HG03565 (cell line): ENCODE measurements at regions not wholly inside any gene's neighbourhood (a gene's known extent, or its start where the extent isn't known, plus 50 kb on each side); places are given as distances from the start of the nearest gene placed in this dataset.

ENCODE experiments used
- ATAC-seq: cut with Tn5 transposase; IDR thresholded peaks from one replicate; pipeline ENCODE4 v1.9.1; 2021; ENCODE audit warnings: mild to moderate bottlenecking, moderate library complexity; ENCODE audit not compliant: unreplicated experiment

- no peak for ATAC-seq
Measured at GRCh38 chr2:191601060-191601459, 76.9 kb upstream of the NABP1 start.

- no peak for ATAC-seq
Measured at GRCh38 chr2:191604154-191604553, 73.8 kb upstream of the NABP1 start.

- ATAC-seq, result no peak
Measured at GRCh38 chr2:191607096-191607495, 70.8 kb upstream of the NABP1 start.

- no peak for ATAC-seq
Measured at GRCh38 chr2:191610756-191611155, 67.2 kb upstream of the NABP1 start.

GRCh38 chr2:191611614-191612013 lies 66.3 kb upstream of the NABP1 start:
- ATAC-seq, result peak; percentile 97

GRCh38 chr2:191612496-191612895 lies 65.4 kb upstream of the NABP1 start:
- no peak for ATAC-seq

- ATAC-seq, result no peak
Measured at GRCh38 chr2:191614759-191615158, 63.2 kb upstream of the NABP1 start.

- ATAC-seq, result no peak
Measured at GRCh38 chr2:191615596-191615995, 62.3 kb upstream of the NABP1 start.

GRCh38 chr2:191617575-191617974 lies 60.4 kb upstream of the NABP1 start:
- peak; percentile 86 for ATAC-seq

GRCh38 chr2:191618046-191618780 lies 59.7 kb upstream of the NABP1 start:
- ATAC-seq, result no peak

- ATAC-seq, result no peak
Measured at GRCh38 chr2:191618786-191619185, 59.1 kb upstream of the NABP1 start.

- ATAC-seq, result no peak
Measured at GRCh38 chr2:191620144-191620543, 57.8 kb upstream of the NABP1 start.

- ATAC-seq, result no peak
Measured at GRCh38 chr2:191622374-191623320, 55.3 kb upstream of the NABP1 start.

- peak; percentile 48 for ATAC-seq
Measured at GRCh38 chr2:191625016-191625415, 52.9 kb upstream of the NABP1 start.

- ATAC-seq, result no peak
Measured at GRCh38 chr2:191625446-191625845, 52.5 kb upstream of the NABP1 start.

- no peak for ATAC-seq
Measured at GRCh38 chr2:191626497-191627151, 51.3 kb upstream of the NABP1 start.

GRCh38 chr2:191627518-191627917 lies 50.4 kb upstream of the NABP1 start:
- ATAC-seq, result no peak
